ENCODE measurements at regions not wholly inside any gene's neighbourhood (a gene's known extent, or its start where the extent isn't known, plus 50 kb on each side); places are given as distances from the start of the nearest gene placed in this dataset.

- DNase-seq: no peak
Measured at GRCh38 chr18:24840051-24840450, 379.6 kb downstream of the HRH4 start.

- no peak for DNase-seq
Measured at GRCh38 chr18:24840640-24841039, 380.2 kb downstream of the HRH4 start.

DNA sequence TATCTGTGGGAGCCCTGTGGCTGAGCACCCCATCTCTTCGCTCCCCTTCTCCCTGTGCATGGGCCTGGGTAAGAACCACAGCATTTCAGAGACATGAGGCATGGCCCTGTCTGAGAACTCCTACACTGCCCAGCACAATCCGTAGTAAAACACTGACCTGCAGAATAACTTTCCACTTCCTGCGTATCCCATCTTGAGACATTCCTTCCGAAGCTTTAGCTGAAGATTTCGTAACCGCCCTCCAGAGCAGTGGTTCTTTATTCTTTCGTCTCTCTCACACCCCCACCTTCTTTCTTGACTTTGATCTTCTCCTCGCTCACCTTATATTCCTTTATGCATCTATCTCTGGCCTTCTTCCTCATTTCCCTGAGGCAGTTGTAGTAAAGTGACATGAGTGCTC is 381.1 kb downstream of the HRH4 start:
- DNase-seq: no peak

DNA sequence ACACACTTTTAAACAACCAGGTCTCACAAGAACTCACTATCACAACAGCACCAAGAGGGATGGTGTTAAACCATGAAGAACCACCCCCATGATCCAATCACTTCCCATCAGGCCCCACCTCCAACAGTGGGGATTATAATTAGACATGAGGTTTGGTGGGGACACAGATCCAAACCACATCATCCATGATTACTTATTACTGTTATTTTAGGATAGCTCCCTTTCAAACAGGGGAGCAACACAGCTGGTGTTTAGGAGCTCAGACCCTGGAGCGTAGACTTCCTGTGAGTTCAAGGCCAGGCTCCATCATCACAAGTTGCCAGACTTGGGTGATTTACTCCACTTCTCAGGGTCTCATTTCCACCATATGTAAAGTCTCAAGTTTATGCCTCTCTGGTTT is 382.7 kb downstream of the HRH4 start:
- no peak for DNase-seq

- DNase-seq: peak; percentile 57
Measured at GRCh38 chr18:24846138-24846537, 385.7 kb downstream of the HRH4 start.

GRCh38 chr18:24850532-24850931 is 390.1 kb downstream of the HRH4 start:
- no peak for DNase-seq

DNA sequence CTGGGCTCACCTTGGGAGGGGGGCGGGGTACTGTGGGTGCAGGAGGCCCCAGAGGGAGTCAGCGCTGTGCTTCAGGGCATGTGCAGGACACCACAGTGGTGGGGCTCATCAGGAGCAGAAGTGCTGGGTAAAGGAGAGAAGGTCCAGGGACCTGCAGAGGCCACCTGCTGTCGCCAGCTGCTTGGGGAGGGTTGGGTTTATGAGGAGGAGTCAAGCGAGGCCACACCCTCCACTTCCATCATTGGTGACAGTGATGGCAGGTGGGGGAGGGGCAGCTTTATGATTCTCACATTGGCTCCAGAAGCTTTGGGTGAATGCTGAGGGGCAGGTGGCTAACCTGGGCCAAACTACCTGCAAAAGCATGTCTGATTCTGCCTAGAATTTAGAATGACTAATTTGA is 392.6 kb downstream of the HRH4 start:
- no peak for DNase-seq

- no peak for DNase-seq
Measured at GRCh38 chr18:24860978-24861680, 400.7 kb downstream of the HRH4 start.

- DNase-seq: no peak
Measured at GRCh38 chr18:24862201-24862816, 401.9 kb downstream of the HRH4 start.

- DNase-seq: no peak
Measured at GRCh38 chr18:24868311-24868710, 407.9 kb downstream of the HRH4 start.

DNA sequence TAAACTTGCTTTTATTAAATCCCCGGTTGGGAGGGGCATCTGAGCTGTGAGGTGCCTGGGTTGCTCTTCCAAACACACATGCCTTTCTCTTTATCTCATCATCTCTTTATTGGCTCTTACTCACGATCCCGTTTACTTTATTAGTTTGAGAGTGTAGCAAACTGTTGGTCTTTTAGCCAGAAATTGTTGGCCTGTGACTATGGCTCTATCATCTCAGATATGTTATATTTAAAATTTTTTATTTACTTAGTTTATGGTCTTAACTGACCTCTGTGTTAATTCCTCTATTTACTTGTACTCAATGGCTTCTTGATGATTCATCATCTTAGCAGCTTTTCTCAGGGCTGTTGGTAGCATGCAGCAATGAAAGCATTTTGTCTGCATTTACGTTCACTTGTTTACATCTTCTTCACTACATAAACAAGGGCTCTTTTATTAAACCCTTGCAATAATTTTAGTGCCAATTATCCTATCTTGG is 408.4 kb downstream of the HRH4 start:
- DNase-seq: no peak

DNA sequence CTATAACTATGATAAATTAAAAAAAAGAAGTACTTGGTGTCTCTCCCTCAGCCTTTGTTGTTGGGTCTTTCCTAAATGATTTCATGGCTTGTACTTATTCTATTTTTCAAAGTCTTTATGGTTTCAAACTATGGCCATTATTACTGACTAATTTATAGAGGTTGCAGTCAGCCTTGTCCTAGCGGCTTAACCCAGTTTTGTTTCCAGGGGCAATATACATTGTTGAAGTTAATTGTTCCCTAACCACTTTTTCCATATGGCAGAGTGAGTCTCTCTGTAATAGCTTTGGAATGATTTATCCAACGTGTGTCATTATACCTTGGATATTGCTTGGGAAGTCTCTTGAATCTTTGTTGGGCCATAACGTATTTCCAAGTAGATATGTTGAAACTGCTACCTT is 408.8 kb downstream of the HRH4 start:
- DNase-seq: no peak

DNA sequence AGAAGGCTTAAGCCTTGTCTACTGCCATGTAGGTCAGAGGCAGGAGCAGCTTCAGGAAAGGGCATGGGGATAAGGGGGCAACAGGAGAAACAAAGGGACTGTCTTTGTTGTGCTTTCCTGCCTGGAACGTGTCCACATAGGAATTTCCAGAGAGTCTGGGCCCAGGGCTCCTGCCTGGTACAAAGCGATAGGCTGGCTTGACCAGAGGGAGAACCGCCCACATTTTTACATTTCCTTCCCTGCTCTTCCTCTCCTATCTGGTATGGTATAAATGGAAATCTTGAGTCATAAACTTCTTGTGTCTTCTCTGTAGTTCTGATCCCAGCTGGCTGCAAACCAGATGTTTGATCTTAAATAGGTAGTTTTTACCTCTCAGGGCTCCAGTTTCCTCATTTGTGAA is 414.8 kb downstream of the HRH4 start:
- DNase-seq: no peak

DNA sequence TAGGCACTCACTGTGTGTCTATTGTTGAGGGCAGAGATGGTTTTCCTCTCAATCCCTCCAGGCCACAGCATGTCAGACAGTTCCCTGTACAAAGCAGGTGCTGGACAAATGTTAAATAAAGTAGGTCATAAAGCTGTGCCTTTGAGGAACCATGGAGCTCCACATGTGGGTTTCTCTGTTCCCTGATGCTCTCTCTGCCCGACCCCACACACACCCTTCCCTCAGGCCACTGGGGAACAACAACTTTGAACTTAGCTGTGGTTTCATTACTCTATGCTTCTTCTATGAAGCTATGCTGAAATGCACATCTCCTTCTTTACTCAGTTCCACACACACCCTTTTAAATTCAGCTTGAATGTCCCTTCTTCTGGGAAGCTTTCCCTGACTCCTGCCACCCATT is 415.3 kb downstream of the HRH4 start:
- no peak for DNase-seq

DNA sequence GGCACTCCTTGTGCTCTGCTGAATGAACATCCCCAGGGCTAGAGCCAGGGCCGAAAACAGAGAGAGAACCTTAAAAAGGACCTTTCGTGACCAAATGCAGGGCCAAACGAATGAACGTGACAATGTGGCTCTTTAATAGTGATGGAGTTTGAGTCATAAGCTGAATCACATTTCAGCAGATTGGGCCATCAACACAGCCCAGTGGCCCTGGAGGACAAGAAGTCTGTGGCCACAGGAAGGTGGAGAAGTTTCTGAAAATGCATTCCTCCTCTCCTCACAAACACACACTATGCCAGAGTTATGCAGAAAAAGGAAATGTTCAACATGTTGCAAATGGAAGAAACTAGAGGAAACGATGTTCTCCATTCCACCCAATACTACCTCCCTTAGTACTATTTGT is 415.8 kb downstream of the HRH4 start:
- DNase-seq: no peak

- no peak for DNase-seq
Measured at GRCh38 chr18:24877066-24877465, 416.6 kb downstream of the HRH4 start.

GRCh38 chr18:24877546-24877945 is 417.1 kb downstream of the HRH4 start:
- DNase-seq: no peak

GRCh38 chr18:24878289-24878688 is 417.9 kb downstream of the HRH4 start:
- DNase-seq: no peak

- no peak for DNase-seq
Measured at GRCh38 chr18:24885276-24885675, 424.8 kb downstream of the HRH4 start.

GRCh38 chr18:24894880-24895279 is 434.4 kb downstream of the HRH4 start:
- no peak for DNase-seq

DNA sequence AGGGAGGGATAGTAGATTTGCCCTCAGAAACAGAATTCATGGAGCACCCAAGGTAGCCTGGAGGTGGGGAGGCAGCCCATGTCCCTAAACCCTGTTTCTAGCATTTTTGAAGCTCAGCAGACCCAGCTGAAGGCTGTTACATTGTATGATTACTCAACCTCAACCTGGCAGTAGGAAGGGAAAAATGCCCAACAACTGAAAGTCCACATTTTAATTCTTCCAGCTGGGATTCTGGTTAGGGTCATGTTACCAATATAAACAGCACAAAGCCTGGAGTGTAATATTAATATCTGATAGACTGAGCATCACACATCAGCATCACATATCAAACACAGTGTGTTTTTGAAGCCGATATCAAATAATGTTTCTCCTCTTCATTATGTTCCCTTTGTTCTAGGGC is 437.0 kb downstream of the HRH4 start:
- no peak for DNase-seq

- DNase-seq: no peak
Measured at GRCh38 chr18:24910221-24910620, 441.7 kb downstream of the ZNF521 start.

DNA sequence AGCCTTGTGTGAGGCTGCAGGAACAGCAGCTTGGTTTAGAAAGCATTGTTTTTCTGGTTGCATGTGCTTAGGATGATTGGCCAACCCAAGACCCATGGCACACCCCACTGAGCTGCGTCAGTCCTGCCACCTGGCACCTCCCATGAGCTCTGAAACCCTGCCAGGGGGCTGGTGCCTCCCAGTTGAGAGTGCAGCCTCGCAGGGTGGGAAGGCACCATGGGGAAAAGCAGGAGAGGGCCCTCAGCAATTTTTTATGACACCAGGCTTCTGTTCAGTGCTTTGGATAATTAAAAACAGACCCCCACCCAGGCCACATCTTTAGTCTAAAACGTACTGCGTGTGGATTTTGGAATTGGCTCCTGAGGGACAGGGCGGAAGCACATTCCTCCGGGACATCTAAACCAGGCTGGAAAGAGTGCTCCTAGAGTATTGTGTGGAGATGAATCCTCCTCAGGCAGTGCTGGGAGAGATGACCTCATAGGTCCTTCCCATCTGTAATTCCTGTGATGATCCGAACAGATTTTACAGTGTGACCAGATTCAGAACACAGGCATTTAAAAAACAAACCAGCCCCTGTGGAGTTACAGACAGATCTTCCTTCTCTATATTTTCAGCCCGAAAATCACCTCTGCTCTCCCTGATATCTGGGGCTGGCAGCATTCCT is 438.3 kb downstream of the ZNF521 start:
- DNase-seq: no peak

DNA sequence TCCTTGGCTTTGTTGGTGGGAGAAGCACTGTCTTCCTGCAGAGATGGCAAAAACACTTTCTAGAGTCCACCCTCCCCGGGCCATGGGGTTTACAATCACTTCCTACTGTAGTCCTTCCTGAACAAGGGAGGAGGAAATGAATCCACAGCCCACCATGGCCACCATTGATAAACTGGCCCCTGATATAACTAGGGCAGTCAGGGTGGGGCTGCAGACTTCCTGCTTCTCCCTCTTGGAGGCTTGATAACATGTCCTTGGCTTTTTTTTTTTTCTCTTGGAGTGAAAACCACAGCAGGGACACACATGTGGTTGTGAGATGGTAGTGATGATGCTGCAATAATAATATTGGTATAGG is 437.8 kb downstream of the ZNF521 start:
- DNase-seq: no peak

- no peak for DNase-seq
Measured at GRCh38 chr18:24914685-24915084, 437.3 kb downstream of the ZNF521 start.

All from MV-4-11 (cell line).